Gastrocnemius medialis (tissue), 4 donors: ENCODE measurements at regions not wholly inside any gene's neighbourhood (a gene's known extent, or its start where the extent isn't known, plus 50 kb on each side); places are given as distances from the start of the nearest gene placed in this dataset.

Source experiments
- POLR2A ChIP-seq, 2 donors: fragments of 450-650 bp; IDR thresholded peaks; one replicate each; pipeline ENCODE4 v1.6.1; 2017; ENCODE audit warnings: antibody characterized with exemption in 2 of 2, mild to moderate bottlenecking in 2 of 2, moderate library complexity in 2 of 2
- TF ChIP-seq, protein P1 (sequence below), 5 experiments: fragments of 450-650 bp in 3 of 5; fragments of 200-600 bp in 2 of 5; sonication (generic) in 2 of 5; IDR thresholded peaks in 4 of 5; conservative IDR thresholded peaks in 1 of 5; 1 replicate in 4 of 5; 2 replicates in 1 of 5; pipeline ENCODE4 v1.5.1; 2016 to 2019; ENCODE audit warnings: antibody characterized with exemption in 5 of 5, mild to moderate bottlenecking in 3 of 5, moderate library complexity in 3 of 5

DNA sequence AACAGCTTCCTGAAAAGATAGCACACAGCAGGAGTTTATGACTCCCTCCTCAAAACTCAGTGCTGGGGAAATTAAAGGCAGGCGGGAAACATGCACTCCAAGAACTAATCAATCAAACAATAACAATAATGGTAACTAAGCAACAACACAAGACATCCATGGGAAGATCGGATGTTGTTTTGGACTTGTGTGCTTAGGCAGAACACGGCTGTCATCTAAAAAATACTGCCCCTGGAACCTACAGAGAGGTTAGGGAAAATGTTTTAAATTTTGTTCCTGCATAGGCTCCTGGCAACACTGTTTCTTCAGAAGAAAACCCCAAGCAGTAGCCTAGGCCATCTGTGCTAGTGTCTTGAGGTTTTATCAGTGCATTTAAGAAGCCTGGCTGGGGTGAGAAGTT, 1378.2 kb downstream of the STIM2 start:
- TF ChIP-seq, protein P1, sequence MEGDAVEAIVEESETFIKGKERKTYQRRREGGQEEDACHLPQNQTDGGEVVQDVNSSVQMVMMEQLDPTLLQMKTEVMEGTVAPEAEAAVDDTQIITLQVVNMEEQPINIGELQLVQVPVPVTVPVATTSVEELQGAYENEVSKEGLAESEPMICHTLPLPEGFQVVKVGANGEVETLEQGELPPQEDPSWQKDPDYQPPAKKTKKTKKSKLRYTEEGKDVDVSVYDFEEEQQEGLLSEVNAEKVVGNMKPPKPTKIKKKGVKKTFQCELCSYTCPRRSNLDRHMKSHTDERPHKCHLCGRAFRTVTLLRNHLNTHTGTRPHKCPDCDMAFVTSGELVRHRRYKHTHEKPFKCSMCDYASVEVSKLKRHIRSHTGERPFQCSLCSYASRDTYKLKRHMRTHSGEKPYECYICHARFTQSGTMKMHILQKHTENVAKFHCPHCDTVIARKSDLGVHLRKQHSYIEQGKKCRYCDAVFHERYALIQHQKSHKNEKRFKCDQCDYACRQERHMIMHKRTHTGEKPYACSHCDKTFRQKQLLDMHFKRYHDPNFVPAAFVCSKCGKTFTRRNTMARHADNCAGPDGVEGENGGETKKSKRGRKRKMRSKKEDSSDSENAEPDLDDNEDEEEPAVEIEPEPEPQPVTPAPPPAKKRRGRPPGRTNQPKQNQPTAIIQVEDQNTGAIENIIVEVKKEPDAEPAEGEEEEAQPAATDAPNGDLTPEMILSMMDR (IDR thresholded peaks at IDR 0.05 in 4 of 5, conservative IDR thresholded peaks at IDR 0.05 in 1 of 5) = no peak
- TF ChIP-seq POLR2A (IDR thresholded peaks at IDR 0.05) = no peak
